A673 (cell line): ENCODE measurements at regions not wholly inside any gene's neighbourhood (a gene's known extent, or its start where the extent isn't known, plus 50 kb on each side); places are given as distances from the start of the nearest gene placed in this dataset.

ENCODE experiments used
- BruUV-seq: library from RNA; stranded (reverse); fragments of 400-500 nt; replicated peaks from 2 replicates; lab custom pipeline; 2021; lab: Mats Ljungman, UMichigan
- CTCF ChIA-PET: fragments of 300-600 bp; sonication (Branson Sonifier 250); formaldehyde crosslinking; loops from one replicate; lab custom pipeline; 2022; ENCODE audit warnings: antibody characterized with exemption; lab: Charles Lee
- POLR2A ChIA-PET: fragments of 300-600 bp; sonication (Branson Sonifier 250); formaldehyde crosslinking; loops from one replicate; lab custom pipeline; 2022; ENCODE audit warnings: antibody characterized with exemption; ENCODE audit not compliant: low non-redundant PET; lab: Charles Lee
- DNase-seq: peaks from one replicate; pipeline ENCODE4 v3.0.0-alpha.2; 2015; ENCODE audit warnings: low spot score
- H3K27ac ChIP-seq: fragments of 200-600 bp; sonication (generic); 2 replicates; pipeline ENCODE4 v1.5.1; 2016; ENCODE audit warnings: mixed run types, low read depth, mild to moderate bottlenecking, mixed read lengths, antibody characterized with exemption, low read length; ENCODE audit not compliant: poor library complexity, severe bottlenecking
- H3K27me3 ChIP-seq: fragments of 200-600 bp; sonication (generic); replicated peaks from 2 replicates; pipeline ENCODE4 v1.6.1; 2017; ENCODE audit warnings: mixed run types, low read depth, mild to moderate bottlenecking, mixed read lengths, antibody characterized with exemption, low read length; ENCODE audit not compliant: insufficient read depth, poor library complexity
- H3K36me3 ChIP-seq: fragments of 200-600 bp; sonication (generic); 2 replicates; pipeline ENCODE4 v1.6.1; 2016; ENCODE audit warnings: mixed run types, mild to moderate bottlenecking, mixed read lengths, antibody characterized with exemption, low read length; ENCODE audit not compliant: insufficient read depth, poor library complexity, severe bottlenecking
- H3K4me1 ChIP-seq: fragments of 200-600 bp; sonication (generic); 2 replicates; pipeline ENCODE4 v1.6.1; 2017; ENCODE audit warnings: mixed run types, mild to moderate bottlenecking, mixed read lengths, antibody characterized with exemption, low read length; ENCODE audit not compliant: insufficient read depth, poor library complexity, severe bottlenecking
- H3K4me3 ChIP-seq: fragments of 200-600 bp; sonication (generic); 2 replicates; pipeline ENCODE4 v1.5.1; 2016; ENCODE audit warnings: low read depth, mixed run types, mild to moderate bottlenecking, mixed read lengths, low read length; ENCODE audit not compliant: poor library complexity, severe bottlenecking
- H3K9me3 ChIP-seq: fragments of 200-600 bp; sonication (generic); 2 replicates; pipeline ENCODE4 v1.6.1; 2016; ENCODE audit warnings: mixed run types, low read depth, mild to moderate bottlenecking, mixed read lengths, antibody characterized with exemption, low read length; ENCODE audit not compliant: poor library complexity, severe bottlenecking
- EZH2 ChIP-seq: fragments of 200-600 bp; sonication (generic); IDR thresholded peaks from 2 replicates; pipeline ENCODE4 v1.6.1; 2017; ENCODE audit warnings: borderline replicate concordance, low read depth, mild to moderate bottlenecking, mixed read lengths, antibody characterized with exemption, low read length; ENCODE audit not compliant: poor library complexity, severe bottlenecking
- intact Hi-C: fragments of 100-400 bp; cut with micrococcal nuclease; formaldehyde crosslinking; loops from one replicate; pipeline ENCODE4 v1.10.0; 2022; ENCODE audit not compliant: unreplicated experiment
- TF ChIP-seq, protein P1 (sequence below): fragments of 300-800, 200-600 bp; sonication (generic); conservative IDR thresholded peaks from 2 replicates; pipeline ENCODE4 v1.5.1; 2017; ENCODE audit warnings: low read depth, mild to moderate bottlenecking, antibody characterized with exemption, low read length, moderate library complexity, mixed read lengths

GRCh38 chr16:73515616-73516015 is 467.7 kb upstream of the ZFHX3 start:
- no peak overlapping the region for H3K27ac ChIP-seq
- ChIA-PET POLR2A (no interaction called here), CTCF (no interaction called here)
- BruUV-seq, result no TSS peak
- DNase-seq, result no peak
- H3K27me3 ChIP-seq, result peaks cover 5% of the 10 kb centered on the region
- no peak overlapping the region for H3K4me3 ChIP-seq
- intact Hi-C loops, result no loop called here
- no peaks in the 10 kb centered on the region for H3K9me3 ChIP-seq
- no peaks in the 10 kb centered on the region for H3K4me1 ChIP-seq
- no peak for TF ChIP-seq EZH2
- TF ChIP-seq, protein P1, sequence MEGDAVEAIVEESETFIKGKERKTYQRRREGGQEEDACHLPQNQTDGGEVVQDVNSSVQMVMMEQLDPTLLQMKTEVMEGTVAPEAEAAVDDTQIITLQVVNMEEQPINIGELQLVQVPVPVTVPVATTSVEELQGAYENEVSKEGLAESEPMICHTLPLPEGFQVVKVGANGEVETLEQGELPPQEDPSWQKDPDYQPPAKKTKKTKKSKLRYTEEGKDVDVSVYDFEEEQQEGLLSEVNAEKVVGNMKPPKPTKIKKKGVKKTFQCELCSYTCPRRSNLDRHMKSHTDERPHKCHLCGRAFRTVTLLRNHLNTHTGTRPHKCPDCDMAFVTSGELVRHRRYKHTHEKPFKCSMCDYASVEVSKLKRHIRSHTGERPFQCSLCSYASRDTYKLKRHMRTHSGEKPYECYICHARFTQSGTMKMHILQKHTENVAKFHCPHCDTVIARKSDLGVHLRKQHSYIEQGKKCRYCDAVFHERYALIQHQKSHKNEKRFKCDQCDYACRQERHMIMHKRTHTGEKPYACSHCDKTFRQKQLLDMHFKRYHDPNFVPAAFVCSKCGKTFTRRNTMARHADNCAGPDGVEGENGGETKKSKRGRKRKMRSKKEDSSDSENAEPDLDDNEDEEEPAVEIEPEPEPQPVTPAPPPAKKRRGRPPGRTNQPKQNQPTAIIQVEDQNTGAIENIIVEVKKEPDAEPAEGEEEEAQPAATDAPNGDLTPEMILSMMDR, result no peak
- H3K36me3 ChIP-seq, result no peaks in the 10 kb centered on the region

DNA sequence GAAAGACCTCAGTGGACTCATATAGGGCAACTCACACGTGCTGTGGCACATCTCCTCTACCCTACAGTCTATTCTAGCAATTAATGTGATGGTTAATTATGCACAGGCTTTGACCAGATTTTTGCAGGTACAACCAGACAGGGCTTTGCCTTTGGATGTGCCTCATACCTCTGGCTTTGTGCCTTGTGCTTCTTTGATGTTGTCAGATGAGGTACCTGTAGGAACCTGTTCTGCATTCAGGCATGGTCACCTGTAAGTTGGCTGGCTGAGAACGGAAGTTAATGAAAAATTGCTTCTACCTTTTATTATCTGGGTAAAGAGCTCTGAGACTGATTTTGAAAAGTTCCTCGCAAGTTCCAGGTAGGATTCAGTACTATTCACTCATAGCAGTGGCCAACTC is 462.9 kb upstream of the ZFHX3 start:
- DNase-seq, result no peak
- H3K9me3 ChIP-seq, result no peaks in the 10 kb centered on the region
- no peak overlapping the region for H3K4me3 ChIP-seq
- intact Hi-C loops, result no loop called here
- H3K36me3 ChIP-seq, result no peaks in the 10 kb centered on the region
- peaks cover 6% of the 10 kb centered on the region for H3K27me3 ChIP-seq
- POLR2A ChIA-PET, result no interaction called here
- no TSS peak for BruUV-seq
- TF ChIP-seq, protein P1, result no peak
- H3K27ac ChIP-seq, result no peak overlapping the region
- H3K4me1 ChIP-seq, result no peaks in the 10 kb centered on the region
- CTCF ChIA-PET, result no interaction called here

DNA sequence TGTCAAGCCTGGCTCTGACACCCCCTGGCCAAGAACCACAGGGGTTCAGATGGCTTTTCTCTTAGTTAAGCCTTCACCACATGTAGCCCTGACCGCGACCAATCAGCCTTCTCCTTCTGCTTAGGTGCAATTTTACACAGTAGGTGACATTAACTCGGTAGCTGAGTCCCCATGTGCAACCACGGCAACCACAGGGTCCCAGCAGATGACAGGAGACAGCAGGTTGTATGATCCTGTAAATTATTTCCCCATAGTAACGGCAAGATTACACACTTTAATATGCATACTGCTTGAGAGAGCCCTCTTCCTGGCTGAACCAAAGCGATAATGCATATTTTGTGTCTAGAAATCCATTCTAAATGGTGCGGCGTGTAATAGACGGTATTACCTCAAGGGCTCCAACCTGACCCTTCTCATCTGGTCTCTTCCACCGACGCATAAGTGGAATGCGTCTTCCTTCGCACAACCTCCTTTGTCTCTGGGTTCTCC is 458.7 kb upstream of the ZFHX3 start:
- no peaks in the 10 kb centered on the region for H3K36me3 ChIP-seq
- DNase-seq, result no peak
- H3K4me1 ChIP-seq, result no peaks in the 10 kb centered on the region
- no peak overlapping the region for H3K4me3 ChIP-seq
- ChIA-PET POLR2A (no interaction called here), CTCF (no interaction called here)
- no peaks in the 10 kb centered on the region for H3K9me3 ChIP-seq
- intact Hi-C loops, result no loop called here
- H3K27ac ChIP-seq, result no peak overlapping the region
- BruUV-seq, result no TSS peak
- TF ChIP-seq, protein P1, result no peak
- no peak for TF ChIP-seq EZH2
- H3K27me3 ChIP-seq, result peaks cover 37% of the 10 kb centered on the region
